ENCODE measurements at regions not wholly inside any gene's neighbourhood (a gene's known extent, or its start where the extent isn't known, plus 50 kb on each side); places are given as distances from the start of the nearest gene placed in this dataset.

DNA sequence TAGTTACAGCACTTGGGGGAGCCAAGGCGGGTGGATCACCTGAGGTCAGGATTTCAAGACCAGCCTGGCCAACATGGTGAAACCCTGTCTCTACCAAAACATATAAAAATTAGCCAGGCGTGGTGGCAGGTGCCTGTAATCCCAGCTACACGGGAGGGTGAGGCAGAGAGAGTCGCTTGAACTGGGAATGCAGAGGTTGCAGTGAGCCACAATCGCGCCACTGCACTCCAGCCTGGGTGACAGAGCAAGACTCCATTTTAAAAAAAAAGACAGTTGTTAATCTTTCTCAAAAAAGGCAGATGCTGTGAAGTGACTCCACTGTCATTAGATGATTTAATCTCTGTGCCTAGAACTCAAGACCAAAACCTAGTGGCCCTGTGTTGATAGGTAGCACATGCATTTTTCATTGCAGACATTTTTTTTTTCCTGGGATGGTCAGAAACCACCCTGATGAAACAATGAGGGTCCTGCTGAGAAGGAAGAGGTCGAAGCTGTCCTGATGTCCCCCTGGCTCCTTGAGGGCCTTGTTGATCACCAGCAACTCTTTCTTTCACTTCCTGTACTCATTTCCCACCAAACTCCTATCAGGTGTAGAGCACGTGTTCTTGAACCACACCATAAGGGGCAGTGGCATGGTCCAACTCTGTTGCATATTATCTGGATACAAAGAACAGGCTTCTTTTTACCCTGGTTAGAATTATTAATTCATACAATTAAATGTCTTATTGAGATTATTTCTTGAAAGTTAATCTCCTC lies 382.2 kb downstream of the ICE1 start:
- no peak for DNase-seq (ENCODE audit: low read depth)

DNA sequence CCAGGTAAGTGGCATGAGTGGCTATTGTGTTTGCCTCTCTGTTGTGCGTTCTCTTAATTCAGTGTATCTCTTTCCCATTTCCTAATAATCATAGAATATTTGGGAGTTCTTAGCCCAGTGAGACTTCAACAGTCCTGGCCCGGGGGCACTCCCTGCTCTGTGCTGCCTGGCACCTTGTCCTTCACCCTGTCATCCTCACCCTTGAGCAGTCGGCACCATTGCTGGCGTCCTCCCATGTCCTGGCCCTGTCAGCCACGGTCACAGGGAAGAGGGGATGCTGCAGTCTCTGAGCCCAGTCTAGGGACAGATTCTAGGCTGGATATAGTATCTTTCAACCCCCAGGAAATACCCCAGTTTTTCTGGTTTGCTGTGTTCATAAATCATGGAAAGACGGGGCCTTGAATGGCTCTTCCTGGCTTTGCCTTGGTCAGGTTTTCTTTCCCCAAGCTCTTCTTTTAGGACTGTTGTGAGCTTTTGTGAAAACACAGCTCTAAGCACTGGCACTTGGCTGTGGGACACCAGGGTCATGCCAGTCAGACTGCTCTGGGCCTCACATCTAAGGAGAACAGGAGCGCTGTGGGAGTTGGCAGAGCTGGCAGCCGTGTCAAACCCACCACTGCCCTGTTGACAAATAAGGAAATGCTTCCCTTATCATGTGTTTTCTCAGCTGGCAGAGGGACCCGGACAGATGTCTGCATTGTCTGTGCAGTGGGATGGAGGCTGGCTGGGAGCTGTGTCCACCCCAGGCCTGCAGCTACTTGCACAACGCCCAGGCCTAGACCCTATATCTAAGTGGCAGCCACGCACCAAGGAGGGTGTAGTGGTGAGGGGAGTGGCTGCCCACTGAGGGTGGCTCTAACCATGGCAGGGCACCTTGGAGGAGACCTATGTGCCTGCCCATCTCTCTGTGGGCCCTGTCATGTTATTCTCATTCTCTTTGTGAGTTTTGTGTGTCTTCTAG lies 378.6 kb downstream of the ICE1 start:
- DNase-seq (ENCODE audit: low read depth) = no peak

DNA sequence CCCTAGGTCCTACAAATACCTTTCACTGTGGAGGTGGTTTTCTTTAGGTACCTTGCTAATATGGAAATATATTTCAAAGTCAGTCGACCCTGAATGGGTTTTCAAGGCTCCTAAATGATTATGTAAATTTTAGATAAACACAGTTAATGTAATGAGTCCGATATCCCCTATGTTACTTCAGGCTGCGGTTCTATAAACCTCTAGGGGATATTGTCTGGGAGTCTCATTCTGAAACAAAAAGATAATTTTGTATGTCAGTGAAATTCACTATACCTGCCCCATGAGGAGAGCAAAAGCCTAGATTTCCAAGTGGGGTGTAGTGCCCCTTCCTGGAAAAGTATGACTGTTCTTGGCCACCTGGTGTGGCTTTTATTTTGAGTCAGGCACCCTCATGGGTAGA lies 377.3 kb downstream of the ICE1 start:
- DNase-seq (ENCODE audit: low read depth) = no peak

DNA sequence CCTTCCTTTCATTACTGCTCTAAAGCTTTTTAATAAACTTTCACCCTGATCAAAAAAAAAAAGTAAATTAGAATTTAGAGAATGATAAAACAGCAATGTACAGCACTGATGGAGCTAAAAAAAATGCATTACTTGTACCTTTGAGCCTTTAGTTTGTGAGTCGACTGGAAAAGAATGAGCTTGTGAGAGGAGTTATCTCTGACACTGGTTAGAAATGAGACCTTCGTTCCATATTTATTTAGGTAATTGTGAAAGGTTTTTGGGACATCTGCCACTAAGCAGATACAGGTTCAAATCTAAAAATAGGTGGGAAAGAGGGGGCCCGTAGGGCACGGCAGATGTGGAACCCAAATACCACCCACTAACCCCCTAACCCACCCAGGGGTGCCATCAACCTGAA lies 376.8 kb downstream of the ICE1 start:
- DNase-seq (ENCODE audit: low read depth) = no peak

DNA sequence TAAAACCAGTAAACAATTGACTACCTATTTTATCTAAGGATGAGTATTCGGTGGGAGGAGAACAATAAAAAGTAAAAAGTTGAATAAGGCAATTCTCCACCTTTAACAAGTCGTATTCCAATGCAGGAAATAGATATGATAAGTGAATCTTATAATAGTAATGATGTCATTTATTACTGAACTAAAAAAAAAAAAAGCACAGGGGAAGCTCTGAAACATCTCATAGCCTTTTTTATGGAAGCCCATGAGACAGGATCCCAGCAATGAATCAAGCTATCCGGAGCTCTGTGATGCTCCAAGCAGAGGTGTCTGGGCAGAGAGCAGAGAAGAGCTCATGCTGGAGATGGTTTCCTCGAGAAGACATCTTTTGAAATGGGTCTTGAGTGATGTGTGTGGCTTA lies 376.0 kb downstream of the ICE1 start:
- DNase-seq (ENCODE audit: low read depth) = no peak

DNA sequence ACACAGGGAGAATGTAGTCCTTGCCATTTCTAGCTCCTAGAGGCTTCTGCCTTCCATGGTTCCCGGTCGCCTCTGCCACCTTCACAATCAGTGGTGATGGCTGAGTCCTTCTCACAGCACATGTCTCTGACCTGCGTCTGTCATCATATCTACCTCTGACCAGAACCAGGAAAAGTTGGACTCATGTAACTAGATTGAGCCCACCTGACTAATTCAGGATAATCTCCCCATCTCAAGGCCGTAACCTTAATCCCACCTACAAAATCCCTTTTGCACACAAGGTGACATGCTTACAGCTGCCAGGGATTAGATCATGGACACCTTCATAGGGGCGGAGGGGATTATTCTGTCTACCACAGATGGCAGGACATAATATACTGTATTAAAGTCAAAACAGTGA lies 375.6 kb downstream of the ICE1 start:
- no peak for DNase-seq (ENCODE audit: low read depth)

DNA sequence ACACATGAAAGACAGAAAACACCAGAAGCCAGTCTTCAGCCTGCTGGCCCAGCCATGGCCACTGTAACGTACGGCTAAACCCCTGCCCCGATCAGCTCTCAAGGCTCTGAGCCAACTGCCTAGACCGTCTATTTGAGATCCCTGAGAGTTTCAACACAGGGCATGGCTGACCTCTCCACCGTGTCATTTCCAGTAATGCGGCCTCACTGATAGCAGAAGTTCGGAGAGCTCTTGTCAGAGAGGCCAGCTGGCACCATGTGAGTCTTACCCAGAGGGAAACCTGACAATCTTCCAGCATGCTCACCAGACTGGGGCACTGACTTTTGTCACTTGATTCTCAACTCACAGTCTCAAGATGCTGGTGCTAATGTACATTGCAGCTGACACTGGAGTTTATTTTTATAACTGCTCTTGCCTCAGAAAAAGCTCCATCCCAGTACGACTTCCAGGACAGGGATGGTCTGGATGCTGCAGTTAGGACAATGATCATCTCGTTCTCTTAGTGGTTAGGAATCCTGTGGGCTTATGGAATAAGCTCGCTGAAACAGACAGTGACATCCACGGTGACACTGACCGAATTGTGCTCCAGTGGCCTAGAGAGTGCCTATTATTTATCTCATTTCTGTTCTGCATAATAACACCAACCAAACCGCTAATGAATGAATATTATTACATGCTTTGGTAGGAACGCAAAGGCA lies 372.7 kb downstream of the ICE1 start:
- no peak for DNase-seq (ENCODE audit: low read depth)

DNA sequence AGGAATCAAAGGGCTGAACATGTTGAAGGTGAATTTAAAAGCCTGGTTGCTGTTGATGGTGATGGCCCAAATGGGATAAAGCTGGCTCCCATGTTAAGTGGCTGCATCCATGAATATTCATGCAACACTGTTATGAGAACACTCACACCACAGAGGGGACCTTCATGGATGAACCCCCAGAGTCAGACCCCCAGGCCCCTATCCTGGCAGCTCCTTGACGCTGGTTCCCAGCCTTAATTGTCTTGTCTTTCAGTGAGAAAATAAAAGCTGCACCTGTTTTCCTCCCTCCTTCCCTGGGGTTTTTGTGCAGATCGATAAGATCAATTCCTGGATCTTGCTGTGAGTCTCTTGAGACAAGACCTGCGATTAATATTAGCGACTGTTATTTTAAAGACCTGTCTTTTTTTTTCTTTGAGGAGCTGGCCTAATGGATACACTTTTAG lies 371.7 kb downstream of the ICE1 start:
- no peak for DNase-seq (ENCODE audit: low read depth)

DNA sequence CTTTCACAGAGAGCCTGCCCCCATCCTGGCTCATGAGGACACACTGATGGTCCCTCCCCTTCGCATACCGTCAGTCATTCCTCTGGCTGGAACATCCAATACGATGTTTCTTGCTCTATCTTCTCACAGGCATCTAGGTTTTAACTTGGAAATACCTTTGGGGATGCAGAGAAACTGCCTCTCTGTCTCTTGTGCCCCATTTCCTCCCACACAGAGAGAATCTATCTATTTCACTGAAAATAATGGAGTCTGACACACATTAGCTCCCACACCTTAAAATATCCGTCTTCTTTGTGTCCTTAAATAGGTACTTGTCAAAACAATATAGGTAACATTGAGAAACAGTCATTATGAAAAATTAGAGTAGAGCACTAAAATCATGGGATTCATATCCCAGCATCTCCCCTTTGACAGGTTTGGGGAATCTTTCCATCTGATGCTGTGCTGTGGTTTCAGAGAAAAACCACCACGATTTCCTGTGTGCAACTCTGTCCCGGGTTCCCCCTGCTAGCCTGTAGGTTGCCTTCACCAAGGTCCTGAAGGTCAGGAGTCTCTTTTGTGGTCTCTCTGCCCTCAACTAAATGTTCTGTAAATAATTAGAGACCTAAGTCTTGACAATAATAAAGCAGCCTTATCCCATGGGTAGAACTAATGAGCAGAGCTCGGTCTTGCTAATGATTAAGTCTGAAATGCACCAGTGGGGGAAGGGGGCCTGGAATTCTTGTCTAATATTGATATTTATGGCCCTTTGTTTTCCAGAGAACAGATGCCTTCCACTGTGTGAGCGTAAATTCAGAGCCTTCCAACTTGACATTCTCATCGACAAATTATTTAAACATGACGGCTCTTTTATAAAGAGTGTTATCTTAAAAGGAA lies 371.0 kb downstream of the ICE1 start:
- no peak for DNase-seq (ENCODE audit: low read depth)

DNA sequence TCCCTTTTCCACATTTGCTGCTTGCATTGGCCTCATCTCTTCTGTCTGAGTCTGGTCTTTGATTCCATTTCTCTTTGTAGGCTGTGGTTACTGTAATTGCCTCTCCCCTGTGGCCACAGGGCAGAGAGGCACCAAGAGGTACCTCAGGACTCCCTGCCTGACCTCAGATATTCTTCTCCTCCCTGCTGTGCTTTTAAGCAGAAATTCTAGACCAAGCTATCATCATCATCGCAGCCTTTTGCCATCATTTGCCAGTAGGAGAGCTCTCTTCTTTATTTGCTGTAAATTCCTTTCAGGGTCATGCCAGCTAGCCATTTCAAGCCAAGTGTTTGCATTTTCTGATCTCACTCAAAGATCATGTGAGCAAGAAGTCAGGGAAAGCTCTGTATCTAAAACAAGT lies 369.6 kb downstream of the ICE1 start:
- DNase-seq (ENCODE audit: low read depth) = no peak

DNA sequence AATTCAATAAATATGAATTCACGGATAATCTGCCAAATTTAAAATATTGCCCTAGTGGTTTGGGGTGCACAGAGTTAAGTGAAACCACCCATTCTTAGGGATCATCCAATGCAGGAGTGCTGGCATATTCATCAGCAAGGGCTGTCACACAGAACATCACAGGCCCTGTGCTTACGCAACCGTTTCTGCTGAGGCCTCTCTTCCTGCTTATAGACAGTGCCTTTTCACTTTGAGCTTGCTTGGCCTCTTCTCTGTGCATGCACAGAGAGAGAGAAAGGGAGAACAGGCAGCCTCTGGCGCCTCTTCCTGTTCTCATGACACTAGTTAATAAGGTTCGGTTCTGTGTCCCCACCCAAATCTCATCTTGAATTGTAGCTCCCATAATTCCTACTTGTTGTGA lies 366.3 kb downstream of the ICE1 start:
- no peak for DNase-seq (ENCODE audit: low read depth)

DNA sequence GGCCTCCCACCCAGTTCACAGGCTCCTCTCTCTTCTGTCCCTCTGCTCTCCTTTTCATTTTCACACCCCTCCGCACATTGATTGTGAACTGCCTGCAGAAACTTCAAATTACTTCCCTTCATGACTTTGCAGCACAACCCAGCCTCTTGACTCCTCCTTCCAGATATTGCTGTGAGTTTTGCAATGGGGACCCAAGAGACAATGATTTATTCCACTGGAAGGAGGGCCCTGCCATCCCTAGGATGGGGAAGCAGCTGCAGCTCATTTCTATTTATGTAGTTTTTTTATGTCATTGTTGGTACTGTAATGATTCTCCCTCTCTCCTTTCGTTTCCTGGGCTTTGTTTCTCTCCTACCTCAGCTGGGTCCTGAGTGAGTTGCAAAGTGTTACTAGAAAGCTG lies 364.9 kb downstream of the ICE1 start:
- no peak for DNase-seq (ENCODE audit: low read depth)

DNA sequence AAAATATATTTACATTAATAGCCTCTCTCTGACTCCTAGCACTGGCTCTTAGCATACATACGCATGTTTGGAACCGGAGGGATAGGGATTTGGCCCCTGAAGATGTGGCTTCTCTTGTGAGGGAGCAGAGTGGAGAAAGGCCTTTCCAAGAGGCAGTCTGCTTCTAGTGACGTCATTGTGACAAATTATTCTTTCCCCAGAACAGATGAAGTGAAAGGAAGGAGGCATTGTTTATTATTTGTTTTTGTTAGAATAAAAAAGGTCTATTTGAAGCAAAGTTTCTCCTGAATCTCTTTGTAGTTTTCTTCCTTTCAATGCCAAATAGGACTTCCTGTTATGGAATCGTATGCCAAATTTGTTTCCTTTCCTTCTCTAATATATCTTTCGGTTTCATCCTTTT lies 361.6 kb downstream of the ICE1 start:
- no peak for DNase-seq (ENCODE audit: low read depth)

DNA sequence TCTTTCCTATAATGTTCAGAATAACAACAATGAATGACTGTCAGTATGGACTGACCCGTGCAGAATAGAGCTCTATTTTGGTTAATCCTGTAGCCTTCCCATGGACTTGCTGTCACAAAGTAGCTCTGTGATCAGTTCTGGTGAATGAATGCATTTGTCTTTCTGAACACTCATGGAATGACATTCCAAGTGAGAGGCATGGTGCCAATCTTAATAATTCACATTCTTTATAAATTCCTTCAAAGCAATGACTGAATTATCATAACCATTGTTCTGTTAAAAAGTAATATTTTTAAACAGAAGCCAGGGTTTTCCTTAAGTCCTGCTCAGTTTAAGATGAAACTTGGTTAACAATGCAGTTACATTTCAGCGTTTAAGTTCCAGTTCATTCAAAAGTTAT lies 360.5 kb downstream of the ICE1 start:
- no peak for DNase-seq (ENCODE audit: low read depth)

DNA sequence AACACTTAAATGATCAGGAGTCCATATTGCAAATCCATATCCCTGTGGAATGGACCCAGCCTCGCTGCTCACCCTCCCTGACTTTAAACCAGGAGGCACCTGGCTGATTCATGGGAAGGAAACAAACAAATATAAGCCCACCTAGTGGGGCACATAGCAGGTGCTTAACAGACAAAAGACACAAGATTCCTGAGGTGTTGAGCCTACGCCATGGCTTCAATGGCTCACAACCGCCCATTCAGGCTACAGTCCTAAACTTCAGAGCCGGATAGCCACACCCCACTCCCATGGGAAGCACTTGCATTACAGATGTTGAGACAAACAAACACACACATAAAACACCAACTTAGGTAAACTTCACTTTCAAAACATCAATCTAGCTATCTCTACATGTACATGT lies 359.9 kb downstream of the ICE1 start:
- DNase-seq (ENCODE audit: low read depth) = no peak

DNA sequence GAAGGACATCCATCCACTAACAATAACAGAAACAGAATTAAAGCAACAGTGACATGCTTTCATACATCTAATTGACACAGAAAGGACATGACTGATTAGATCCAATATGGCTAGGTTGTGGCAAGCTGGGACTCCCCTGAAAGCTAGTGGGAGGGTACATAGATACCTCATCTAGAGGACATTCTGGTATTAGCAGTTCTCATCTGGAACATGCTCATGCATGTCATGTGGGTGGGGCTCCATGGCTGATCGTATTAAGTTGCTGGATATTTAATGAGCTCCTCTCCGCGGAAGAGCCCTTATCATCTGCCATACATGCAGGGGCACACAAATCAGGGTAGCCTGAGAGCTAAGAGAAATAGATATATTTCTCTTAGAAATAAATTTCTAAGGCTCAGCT lies 358.9 kb downstream of the ICE1 start:
- DNase-seq (ENCODE audit: low read depth) = no peak

DNA sequence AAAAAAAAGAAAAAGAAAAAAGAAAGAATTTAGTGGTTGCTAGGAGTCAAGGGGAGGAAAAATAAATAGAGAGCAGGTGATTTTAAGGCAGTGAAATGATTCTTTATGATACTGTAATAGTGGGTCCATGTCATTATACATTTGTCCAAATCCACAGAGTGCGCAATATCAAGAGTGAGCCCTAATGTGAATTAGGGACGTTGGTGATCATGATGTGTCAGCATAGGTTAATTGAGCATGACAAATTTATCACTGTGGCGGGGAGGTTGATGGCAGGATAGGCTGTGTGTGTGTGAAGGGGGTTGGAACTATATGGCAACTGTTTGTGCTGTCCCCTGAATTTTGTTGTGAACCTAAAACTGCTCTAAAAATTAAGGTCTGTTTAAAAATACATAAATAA lies 357.8 kb downstream of the ICE1 start:
- DNase-seq (ENCODE audit: low read depth) = no peak

DNA sequence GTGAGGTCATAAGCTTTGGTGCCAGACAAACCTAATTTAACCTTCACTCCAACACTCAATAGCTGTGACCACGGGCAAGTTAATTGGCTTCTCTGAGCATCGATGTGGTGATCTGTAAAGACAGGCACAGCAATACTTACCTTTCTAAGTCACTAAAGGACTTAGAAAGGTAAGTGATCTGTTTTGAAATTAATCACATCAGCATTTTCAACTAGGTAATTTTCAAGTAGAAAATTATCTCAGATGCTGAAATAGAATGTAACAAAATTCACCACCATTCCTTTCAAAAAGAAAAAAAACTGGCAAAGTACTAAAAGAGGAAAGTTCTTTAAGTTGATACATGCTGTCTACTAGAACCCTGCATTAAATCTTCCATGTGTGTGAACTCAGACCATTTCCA lies 354.5 kb downstream of the ICE1 start:
- DNase-seq (ENCODE audit: low read depth) = no peak

DNA sequence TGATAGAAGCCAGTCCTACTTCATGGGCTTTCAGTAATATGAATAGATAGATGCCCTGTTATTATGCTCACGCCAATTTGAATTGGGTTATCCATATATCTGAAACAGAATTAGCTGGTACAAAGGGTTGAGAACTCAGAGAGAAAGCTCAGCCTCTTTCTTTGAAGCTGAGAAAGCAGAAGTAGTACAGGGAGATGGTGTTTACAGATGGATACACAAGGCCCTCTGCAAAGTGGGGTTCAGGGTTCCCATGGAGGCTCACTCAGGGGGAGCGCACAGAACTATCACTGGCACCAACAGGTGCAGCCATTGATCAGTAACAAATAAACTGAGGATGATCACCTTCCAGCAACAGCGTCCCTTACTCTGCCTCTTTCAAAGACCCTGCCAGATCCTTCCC lies 349.7 kb downstream of the ICE1 start:
- no peak for DNase-seq (ENCODE audit: low read depth)

DNA sequence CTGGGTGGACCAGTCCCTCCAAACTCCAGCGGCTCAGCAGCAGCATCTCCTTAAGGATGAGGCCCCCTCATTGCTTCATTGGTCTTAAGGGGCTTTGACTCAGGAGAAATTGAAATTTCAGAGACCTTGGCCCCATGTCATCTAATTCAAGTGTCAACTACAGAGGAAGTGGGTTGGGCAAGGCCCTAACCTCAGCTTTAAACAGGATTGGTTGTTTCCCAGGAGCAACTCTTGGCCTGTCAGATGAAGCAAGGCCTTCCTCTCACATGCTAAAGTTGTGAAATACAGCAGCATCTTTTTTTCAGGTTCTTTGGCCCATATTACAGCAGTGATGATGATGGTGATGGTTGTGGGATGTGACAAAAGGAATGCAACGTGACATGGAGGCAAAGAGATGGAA lies 348.3 kb downstream of the ICE1 start:
- DNase-seq (ENCODE audit: low read depth) = no peak

DNA sequence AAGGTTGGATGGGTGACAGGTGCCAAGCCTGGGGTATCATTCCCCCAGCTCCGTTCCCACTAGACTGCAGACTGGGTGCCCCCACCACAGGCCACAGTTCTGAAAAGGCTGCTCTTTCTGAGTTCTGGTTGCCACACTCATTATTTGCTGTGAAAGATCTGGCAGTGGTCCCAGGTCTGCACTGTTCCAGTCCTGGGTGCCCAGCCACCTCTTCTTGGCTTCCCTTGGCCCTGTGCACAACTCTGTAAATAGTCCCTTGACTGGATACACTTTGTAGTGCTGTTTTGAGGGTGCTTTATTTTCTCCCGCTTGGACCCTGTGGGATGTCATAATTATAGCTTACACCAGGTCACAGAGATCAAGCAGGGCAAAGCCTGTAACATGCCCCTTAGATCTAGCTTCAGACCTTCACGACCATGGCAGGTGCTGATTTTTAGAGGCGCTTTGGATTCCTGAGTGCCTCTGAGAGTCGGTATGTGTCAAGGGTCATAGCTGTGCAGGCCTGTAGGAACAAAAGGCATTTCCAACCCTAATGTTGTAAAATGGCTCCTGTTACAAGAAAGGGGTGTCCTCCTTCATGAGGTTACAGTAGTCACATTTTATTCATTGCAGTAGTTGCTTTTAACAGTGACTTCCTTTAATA lies 344.9 kb downstream of the ICE1 start:
- no peak for DNase-seq (ENCODE audit: low read depth)
